ENCODE measurements at regions not wholly inside any gene's neighbourhood (a gene's known extent, or its start where the extent isn't known, plus 50 kb on each side); places are given as distances from the start of the nearest gene placed in this dataset.

DNA sequence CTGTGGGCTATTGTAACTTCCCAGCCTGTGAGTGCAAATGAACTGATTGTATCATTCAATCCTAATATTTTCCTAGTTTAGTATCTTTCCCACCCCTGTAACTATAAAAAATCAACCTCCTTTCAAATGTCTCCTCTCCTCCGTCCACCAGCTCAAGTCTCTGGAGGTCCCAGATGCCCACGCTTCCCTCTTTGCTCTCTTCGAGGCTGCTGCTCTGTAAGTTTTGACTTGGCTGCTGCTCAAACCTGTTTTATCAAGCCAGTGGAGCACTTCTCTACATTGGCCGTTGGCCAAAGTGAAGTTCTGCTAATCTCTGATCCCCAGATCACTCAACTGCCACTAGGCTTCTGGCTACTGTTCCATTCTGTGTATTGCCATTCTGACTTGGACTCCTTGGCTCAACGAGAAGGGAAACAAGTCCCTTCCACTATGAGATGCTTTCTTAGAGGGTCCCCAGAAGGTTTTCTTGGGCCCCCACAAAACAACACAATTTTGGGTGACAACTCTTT lies 60.7 kb upstream of the RAPGEF2 start:
- no peak overlapping the region for H3K4me3 ChIP-seq
- no peak for ATAC-seq (ENCODE audit: insufficient number of reproducible peaks, low FRiP score, low read depth)
- TF ChIP-seq, protein P1, sequence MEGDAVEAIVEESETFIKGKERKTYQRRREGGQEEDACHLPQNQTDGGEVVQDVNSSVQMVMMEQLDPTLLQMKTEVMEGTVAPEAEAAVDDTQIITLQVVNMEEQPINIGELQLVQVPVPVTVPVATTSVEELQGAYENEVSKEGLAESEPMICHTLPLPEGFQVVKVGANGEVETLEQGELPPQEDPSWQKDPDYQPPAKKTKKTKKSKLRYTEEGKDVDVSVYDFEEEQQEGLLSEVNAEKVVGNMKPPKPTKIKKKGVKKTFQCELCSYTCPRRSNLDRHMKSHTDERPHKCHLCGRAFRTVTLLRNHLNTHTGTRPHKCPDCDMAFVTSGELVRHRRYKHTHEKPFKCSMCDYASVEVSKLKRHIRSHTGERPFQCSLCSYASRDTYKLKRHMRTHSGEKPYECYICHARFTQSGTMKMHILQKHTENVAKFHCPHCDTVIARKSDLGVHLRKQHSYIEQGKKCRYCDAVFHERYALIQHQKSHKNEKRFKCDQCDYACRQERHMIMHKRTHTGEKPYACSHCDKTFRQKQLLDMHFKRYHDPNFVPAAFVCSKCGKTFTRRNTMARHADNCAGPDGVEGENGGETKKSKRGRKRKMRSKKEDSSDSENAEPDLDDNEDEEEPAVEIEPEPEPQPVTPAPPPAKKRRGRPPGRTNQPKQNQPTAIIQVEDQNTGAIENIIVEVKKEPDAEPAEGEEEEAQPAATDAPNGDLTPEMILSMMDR (IDR thresholded peaks at IDR 0.05), result no peak
- no peaks in the 10 kb centered on the region for H3K27me3 ChIP-seq (replicated peaks; ENCODE audit: insufficient read depth)
- H3K4me1 ChIP-seq (ENCODE audit: control insufficient read depth in 1 of 2, low read depth in 2 of 2), result no peaks in the 10 kb centered on the region
- no peak for DNase-seq (ENCODE audit: low spot score)
- H3K9me3 ChIP-seq, result no peaks in the 10 kb centered on the region
- no peak overlapping the region for H3K27ac ChIP-seq
- no peaks in the 10 kb centered on the region for H3K36me3 ChIP-seq

DNA sequence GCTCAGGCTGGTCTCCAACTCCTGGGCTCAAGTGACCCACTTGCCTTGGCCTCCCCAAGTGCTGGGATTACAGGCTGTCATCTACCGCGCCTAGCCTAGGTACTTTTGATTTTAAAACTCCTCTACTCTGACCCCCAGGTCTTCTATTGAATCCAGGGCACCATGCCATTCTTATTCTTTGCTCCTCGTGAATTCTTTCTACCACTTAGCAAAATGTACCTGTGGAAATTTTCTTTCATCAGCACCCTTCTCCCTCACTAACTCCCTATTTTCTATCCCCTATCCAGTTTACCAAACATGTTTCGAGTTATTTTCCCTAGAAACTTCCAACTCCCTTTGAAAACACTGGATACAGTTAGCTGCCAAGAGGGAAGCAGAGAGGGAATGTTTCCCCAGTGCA lies 60.0 kb upstream of the RAPGEF2 start:
- DNase-seq (ENCODE audit: low spot score) (no peak), ATAC-seq (ENCODE audit: insufficient number of reproducible peaks, low FRiP score, low read depth) (no peak)
- no peak overlapping the region for H3K4me3 ChIP-seq
- no peaks in the 10 kb centered on the region for H3K36me3 ChIP-seq
- TF ChIP-seq, protein P1 (IDR thresholded peaks at IDR 0.05), result no peak
- H3K4me1 ChIP-seq (ENCODE audit: control insufficient read depth in 1 of 2, low read depth in 2 of 2), result no peaks in the 10 kb centered on the region
- H3K27ac ChIP-seq, result no peak overlapping the region
- no peaks in the 10 kb centered on the region for H3K9me3 ChIP-seq
- H3K27me3 ChIP-seq (replicated peaks; ENCODE audit: insufficient read depth), result no peaks in the 10 kb centered on the region

DNA sequence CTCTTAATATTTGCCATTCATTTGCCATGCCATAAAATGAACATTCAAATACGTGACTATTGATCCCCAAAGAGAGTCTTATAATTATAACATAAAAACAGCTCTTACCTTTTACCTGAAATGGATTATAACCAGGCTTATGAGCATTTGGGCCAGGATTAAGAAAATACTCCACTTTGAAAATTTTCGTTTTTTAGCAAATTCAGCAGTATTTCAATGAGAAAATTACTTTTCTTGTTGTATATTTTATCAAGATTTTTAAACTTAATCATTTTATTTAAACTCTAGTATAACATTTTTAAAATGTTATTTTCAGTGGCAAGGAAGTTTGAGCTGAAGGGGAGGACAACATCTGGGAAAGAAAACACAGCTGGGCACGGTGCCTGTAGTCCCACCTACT lies 59.0 kb upstream of the RAPGEF2 start:
- TF ChIP-seq, protein P1 (IDR thresholded peaks at IDR 0.05), result no peak

DNA sequence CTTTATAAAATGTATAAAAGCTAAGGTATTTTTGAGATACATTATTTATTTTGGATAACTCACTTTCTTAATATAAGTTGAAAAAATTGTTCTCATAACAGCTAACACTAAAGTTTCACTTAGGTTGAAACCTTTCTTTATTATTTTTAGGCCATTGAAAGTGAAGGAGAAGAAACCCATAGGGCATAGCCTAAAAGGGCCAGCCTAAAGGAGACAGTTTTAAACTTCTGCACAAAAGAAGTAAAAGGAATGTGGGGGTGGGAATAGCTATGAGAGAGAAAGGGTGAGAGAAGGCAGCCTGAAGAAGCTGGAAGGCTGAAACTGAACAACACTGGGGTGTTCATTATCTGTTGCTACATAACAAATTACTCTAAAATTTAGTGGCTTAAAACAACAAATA lies 57.6 kb upstream of the RAPGEF2 start:
- Histone ChIP-seq H3K9me3 (no peaks in the 10 kb centered on the region), H3K27ac (no peak overlapping the region), H3K4me1 (ENCODE audit: control insufficient read depth in 1 of 2, low read depth in 2 of 2) (no peaks in the 10 kb centered on the region), H3K27me3 (replicated peaks; ENCODE audit: insufficient read depth) (no peaks in the 10 kb centered on the region), H3K4me3 (no peak overlapping the region), H3K36me3 (no peaks in the 10 kb centered on the region)
- TF ChIP-seq, protein P1 (IDR thresholded peaks at IDR 0.05), result no peak
- DNase-seq (ENCODE audit: low spot score), result no peak
- no peak for ATAC-seq (ENCODE audit: insufficient number of reproducible peaks, low FRiP score, low read depth)

More for the DNA sequence above, 59.0 kb upstream of the RAPGEF2 start:
- Histone ChIP-seq H3K4me3 (no peak overlapping the region), H3K27ac (no peak overlapping the region), H3K27me3 (replicated peaks; ENCODE audit: insufficient read depth) (no peaks in the 10 kb centered on the region), H3K9me3 (no peaks in the 10 kb centered on the region), H3K4me1 (ENCODE audit: control insufficient read depth in 1 of 2, low read depth in 2 of 2) (no peaks in the 10 kb centered on the region), H3K36me3 (no peaks in the 10 kb centered on the region)
- DNase-seq (ENCODE audit: low spot score) (no peak), ATAC-seq (ENCODE audit: insufficient number of reproducible peaks, low FRiP score, low read depth) (no peak)

DNA sequence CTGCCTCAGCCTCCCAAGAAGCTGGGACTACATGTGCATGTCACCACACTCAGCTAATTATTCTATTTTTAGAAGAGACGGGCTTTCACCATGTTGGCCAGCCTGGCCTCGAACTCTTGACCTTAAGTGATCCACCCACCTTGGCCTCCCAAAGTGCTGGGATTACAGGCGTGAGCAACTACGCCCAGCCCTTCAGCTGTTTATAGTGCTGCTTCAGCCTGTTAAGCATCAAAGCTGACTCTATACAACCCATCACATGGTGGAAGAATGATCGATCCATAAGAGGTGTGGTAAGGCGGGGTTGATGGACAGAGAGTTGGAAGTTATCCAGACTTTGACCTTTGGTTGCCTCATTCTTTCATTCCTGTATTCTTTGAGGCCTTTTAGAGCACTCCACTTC lies 56.2 kb upstream of the RAPGEF2 start:
- no peaks in the 10 kb centered on the region for H3K36me3 ChIP-seq
- DNase-seq (ENCODE audit: low spot score), result no peak
- no peak overlapping the region for H3K27ac ChIP-seq
- H3K4me3 ChIP-seq, result no peak overlapping the region
- H3K9me3 ChIP-seq, result no peaks in the 10 kb centered on the region
- no peak for ATAC-seq (ENCODE audit: insufficient number of reproducible peaks, low FRiP score, low read depth)
- TF ChIP-seq, protein P1 (IDR thresholded peaks at IDR 0.05), result no peak
- H3K27me3 ChIP-seq (replicated peaks; ENCODE audit: insufficient read depth), result no peaks in the 10 kb centered on the region
- no peaks in the 10 kb centered on the region for H3K4me1 ChIP-seq (ENCODE audit: control insufficient read depth in 1 of 2, low read depth in 2 of 2)

All from thoracic aorta (tissue), 2 donors.